ENCODE measurements at regions not wholly inside any gene's neighbourhood (a gene's known extent, or its start where the extent isn't known, plus 50 kb on each side); places are given as distances from the start of the nearest gene placed in this dataset.
"Not testable (repeated sequence)": the region's sequence is repeated elsewhere in the genome, so short reads cannot be mapped to it uniquely, and the experiment has no call there.

GRCh38 chr14:89506891-89507452 lies 89.9 kb upstream of the FOXN3 start:
- not testable (repeated sequence) for H3F3A ChIP-seq (ENCODE audit: insufficient read depth, low read length, poor library complexity, severe bottlenecking)

GRCh38 chr14:89504602-89505313 lies 87.7 kb upstream of the FOXN3 start:
- H2AFZ ChIP-seq (ENCODE audit: low read depth, low read length) = no peak overlapping the region
- H3K4me2 ChIP-seq (ENCODE audit: low read length) = no peak overlapping the region
- no peaks in the 10 kb centered on the region for H3K9me2 ChIP-seq (ENCODE audit: insufficient read depth, low read length)
- H3K27me3 ChIP-seq (ENCODE audit: insufficient read depth, low read depth, low read length) = no peaks in the 10 kb centered on the region
- no peak overlapping the region for H3K9ac ChIP-seq (ENCODE audit: low read length)
- H3K79me2 ChIP-seq (replicated peaks; ENCODE audit: insufficient read depth, low read length) = no peaks in the 10 kb centered on the region
- H3F3A ChIP-seq (ENCODE audit: insufficient read depth, low read length, poor library complexity, severe bottlenecking) = no peaks in the 10 kb centered on the region
- H3K4me3 ChIP-seq (ENCODE audit: low read length) = no peak overlapping the region
- H3K36me3 ChIP-seq (ENCODE audit: insufficient read depth, low read length) = no peaks in the 10 kb centered on the region
- TF ChIP-seq EZH2 (IDR thresholded peaks at IDR 0.05; ENCODE audit: borderline replicate concordance, insufficient read depth, low read length, poor library complexity, severe bottlenecking) (no peak), REST (IDR thresholded peaks at IDR 0.05; ENCODE audit: borderline replicate concordance) (no peak), MXI1 (conservative IDR thresholded peaks at IDR 0.05; ENCODE audit: poor library complexity, severe bottlenecking) (no peak), TAF1 (IDR thresholded peaks at IDR 0.05; ENCODE audit: low read depth) (no peak), POLR2AphosphoS5 (IDR thresholded peaks at IDR 0.05) (no peak), SMC3 (conservative IDR thresholded peaks at IDR 0.05; ENCODE audit: poor library complexity) (no peak), CTCF (IDR thresholded peaks at IDR 0.05; ENCODE audit: poor library complexity, severe bottlenecking) (no peak), RAD21 (conservative IDR thresholded peaks at IDR 0.05) (no peak), EP300 (conservative IDR thresholded peaks at IDR 0.05; ENCODE audit: poor library complexity, severe bottlenecking) (no peak)
- H3K9me3 ChIP-seq (ENCODE audit: low read length) = no peaks in the 10 kb centered on the region
- H4K20me1 ChIP-seq (ENCODE audit: insufficient read depth) = no peaks in the 10 kb centered on the region
- no peak overlapping the region for H3K27ac ChIP-seq (ENCODE audit: low read length)

More at GRCh38 chr14:89506891-89507452, 89.9 kb upstream of the FOXN3 start:
- not testable (repeated sequence) for H3K9me3 ChIP-seq (ENCODE audit: low read length); H3K27me3 ChIP-seq (ENCODE audit: insufficient read depth, low read depth, low read length); H4K20me1 ChIP-seq (ENCODE audit: insufficient read depth); H3K27ac ChIP-seq (ENCODE audit: low read length); H3K4me3 ChIP-seq (ENCODE audit: low read length); H3K4me2 ChIP-seq (ENCODE audit: low read length); H3K9me2 ChIP-seq (ENCODE audit: insufficient read depth, low read length); H2AFZ ChIP-seq (ENCODE audit: low read depth, low read length); H3K36me3 ChIP-seq (ENCODE audit: insufficient read depth, low read length); H3K9ac ChIP-seq (ENCODE audit: low read length); H3K79me2 ChIP-seq (replicated peaks; ENCODE audit: insufficient read depth, low read length)

Measured in neural cell (in vitro differentiated cells).